Breast epithelium (tissue), 4 donors: ENCODE measurements at regions not wholly inside any gene's neighbourhood (a gene's known extent, or its start where the extent isn't known, plus 50 kb on each side); places are given as distances from the start of the nearest gene placed in this dataset.
A peak's percentile ranks its signal among the peaks of the same experiment; 100 is the strongest.

Experiments used
- DNase-seq, 2 donors: peaks; one replicate each; pipeline ENCODE4 v3.0.0-alpha.2; 2019; ENCODE audit warnings: low spot score in 2 of 2
- H3K27ac ChIP-seq, 2 donors: fragments of 200-600 bp; sonication (generic) in 1 of 2; one replicate each; pipeline ENCODE4 v1.5.1; 2016 to 2019; ENCODE audit warnings: mild to moderate bottlenecking in 1 of 2
- H3K27me3 ChIP-seq, 2 donors: fragments of 200-600 bp; sonication (generic) in 1 of 2; one replicate each; pipeline versions ENCODE4 v1.5.1 to v1.6.0; 2017 to 2019; ENCODE audit warnings: control low read depth in 1 of 2, mild to moderate bottlenecking in 1 of 2
- H3K36me3 ChIP-seq: fragments of 200-600 bp; one replicate; pipeline ENCODE4 v1.5.1; 2019
- H3K4me1 ChIP-seq, 2 donors: fragments of 200-600 bp; sonication (generic); one replicate each; pipeline ENCODE4 v1.5.1; 2016 to 2019; ENCODE audit warnings: control low read depth in 1 of 2
- H3K4me3 ChIP-seq, 3 donors: fragments of 200-600 bp; sonication (generic); 1 replicate in 2 of 3; 2 replicates in 1 of 3; pipeline ENCODE4 v1.5.1; 2016 to 2019; ENCODE audit warnings: mild to moderate bottlenecking in 3 of 3, moderate library complexity in 2 of 3
- H3K9me3 ChIP-seq, 2 donors: fragments of 200-600 bp; sonication (generic) in 1 of 2; one replicate each; pipeline ENCODE4 v1.5.1; 2016 to 2019; ENCODE audit warnings: control low read depth in 1 of 2
- CTCF ChIP-seq, 3 donors: fragments of 450-650 bp; IDR thresholded peaks; one replicate each; pipeline ENCODE4 v1.5.1; 2016 to 2017; ENCODE audit warnings: antibody characterized with exemption in 3 of 3, mild to moderate bottlenecking in 3 of 3, moderate library complexity in 3 of 3
- POLR2A ChIP-seq: fragments of 450-650 bp; IDR thresholded peaks from one replicate; pipeline ENCODE4 v1.6.1; 2016; ENCODE audit warnings: antibody characterized with exemption, mild to moderate bottlenecking, moderate library complexity
- POLR2AphosphoS5 ChIP-seq, 3 donors: sonication (generic); formaldehyde crosslinking; IDR thresholded peaks; one replicate each; pipeline ENCODE4 v1.6.1; 2017; ENCODE audit warnings: antibody characterized with exemption in 3 of 3
- intact Hi-C: fragments of 100-400 bp; cut with DNase I; formaldehyde crosslinking; loops from one replicate; pipeline ENCODE4 v1.15.1; 2023; ENCODE audit warnings: low total_unique reads

GRCh38 chr21:38726482-38726881 is 79.2 kb upstream of the ETS2 start:
- Histone ChIP-seq H3K4me3 (no peak overlapping the region), H3K27me3 (no peaks in the 10 kb centered on the region), H3K27ac (no peak overlapping the region), H3K9me3 (peaks cover 17 to 18% of the 10 kb centered on the region in 2 donors), H3K4me1 (no peaks in the 10 kb centered on the region), H3K36me3 (no peaks in the 10 kb centered on the region)
- intact Hi-C loops: no loop called here
- no peak for TF ChIP-seq CTCF (IDR thresholded peaks at IDR 0.05)
- TF ChIP-seq POLR2A: no peak
- TF ChIP-seq POLR2AphosphoS5 (IDR thresholded peaks at IDR 0.05): no peak
- DNase-seq: no peak

- H3K4me1 ChIP-seq: no peaks in the 10 kb centered on the region
- TF ChIP-seq POLR2A: no peak
- no peak for TF ChIP-seq CTCF (IDR thresholded peaks at IDR 0.05)
- TF ChIP-seq POLR2AphosphoS5 (IDR thresholded peaks at IDR 0.05): no peak
- H3K36me3 ChIP-seq: no peaks in the 10 kb centered on the region
- no peak overlapping the region for H3K27ac ChIP-seq
- peaks cover 17 to 18% of the 10 kb centered on the region in 2 donors for H3K9me3 ChIP-seq
- DNase-seq: no peak
- peaks cover 0 to 3% of the 10 kb centered on the region in 2 donors for H3K27me3 ChIP-seq
- intact Hi-C loops: no loop called here
- H3K4me3 ChIP-seq: no peak overlapping the region
Observed at GRCh38 chr21:38729291-38729690, 76.4 kb upstream of the ETS2 start.

- intact Hi-C loops: loop anchor here (10.0 kb wide), 1 partner anchor 395 kb away; no protein-coding TSS in a partner anchor
- no peak for TF ChIP-seq POLR2A
- TF ChIP-seq CTCF (IDR thresholded peaks at IDR 0.05): no peak
- no peak for TF ChIP-seq POLR2AphosphoS5 (IDR thresholded peaks at IDR 0.05)
Observed at GRCh38 chr21:38729754-38730379, 75.9 kb upstream of the ETS2 start.

GRCh38 chr21:38733972-38734546 is 71.7 kb upstream of the ETS2 start:
- peak; percentile 78 to 88 for DNase-seq
- H3K4me3 ChIP-seq: peak overlapping the region; percentile 5 to 14 (median 11)
- TF ChIP-seq POLR2AphosphoS5 (IDR thresholded peaks at IDR 0.05) (peak; percentile 32 to 60 (median 54)), POLR2A (no peak), CTCF (IDR thresholded peaks at IDR 0.05) (peak; percentile 86 to 91 (median 90))
- peaks cover 0 to 6% of the 10 kb centered on the region in 2 donors for H3K27me3 ChIP-seq
- no peaks in the 10 kb centered on the region for H3K36me3 ChIP-seq
- intact Hi-C loops: loop anchor here (10.0 kb wide), 1 partner anchor 391 kb away; no protein-coding TSS in a partner anchor
- no peaks in the 10 kb centered on the region for H3K4me1 ChIP-seq
- no peak overlapping the region for H3K27ac ChIP-seq
- H3K9me3 ChIP-seq: no peaks in the 10 kb centered on the region

More at GRCh38 chr21:38729754-38730379, 75.9 kb upstream of the ETS2 start:
- Histone ChIP-seq H3K36me3 (no peaks in the 10 kb centered on the region), H3K27me3 (peaks cover 0 to 6% of the 10 kb centered on the region in 2 donors), H3K4me1 (no peaks in the 10 kb centered on the region), H3K9me3 (peaks cover 14 to 17% of the 10 kb centered on the region in 2 donors), H3K4me3 (no peak overlapping the region), H3K27ac (no peak overlapping the region)
- DNase-seq: peak in 1 of 2 donors; percentile 28

GRCh38 chr21:38734646-38735365 is 70.9 kb upstream of the ETS2 start:
- Histone ChIP-seq H3K36me3 (no peaks in the 10 kb centered on the region), H3K4me3 (peak overlapping the region in 1 of 3 donors; percentile 14), H3K27me3 (peaks cover 0 to 6% of the 10 kb centered on the region in 2 donors), H3K4me1 (no peaks in the 10 kb centered on the region), H3K9me3 (no peaks in the 10 kb centered on the region), H3K27ac (no peak overlapping the region)
- DNase-seq: no peak
- intact Hi-C loops: loop anchor here (10.0 kb wide), 1 partner anchor 390 kb away; no protein-coding TSS in a partner anchor
- TF ChIP-seq CTCF (IDR thresholded peaks at IDR 0.05) (no peak), POLR2AphosphoS5 (IDR thresholded peaks at IDR 0.05) (no peak), POLR2A (no peak)
